ENCODE measurements at regions not wholly inside any gene's neighbourhood (a gene's known extent, or its start where the extent isn't known, plus 50 kb on each side); places are given as distances from the start of the nearest gene placed in this dataset.
"Not testable (repeated sequence)": the region's sequence is repeated elsewhere in the genome, so short reads cannot be mapped to it uniquely, and the experiment has no call there.

- DNase-seq, result no peak
Observed at GRCh38 chr6:166806217-166806838, 150.0 kb downstream of the RNASET2 start.

DNA sequence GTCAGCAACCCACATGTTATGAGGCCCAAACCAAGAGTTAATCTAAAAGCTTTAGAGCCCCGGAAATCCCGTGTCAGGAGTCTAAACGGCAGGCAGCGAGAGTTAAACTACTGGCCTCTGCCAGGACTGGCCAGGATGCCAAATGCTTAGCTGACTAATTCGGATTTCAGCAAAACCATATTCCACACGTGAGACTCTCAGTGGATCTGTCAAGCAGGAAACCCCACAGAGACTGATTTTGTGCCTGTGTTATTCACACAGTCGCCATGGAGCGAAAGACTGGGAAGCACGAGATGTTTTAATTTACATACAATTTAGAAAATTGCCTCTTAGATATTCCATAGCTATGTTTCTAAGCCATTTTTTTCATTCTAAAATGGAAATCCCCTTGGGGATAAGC is 152.9 kb downstream of the RNASET2 start:
- no peak for DNase-seq

DNA sequence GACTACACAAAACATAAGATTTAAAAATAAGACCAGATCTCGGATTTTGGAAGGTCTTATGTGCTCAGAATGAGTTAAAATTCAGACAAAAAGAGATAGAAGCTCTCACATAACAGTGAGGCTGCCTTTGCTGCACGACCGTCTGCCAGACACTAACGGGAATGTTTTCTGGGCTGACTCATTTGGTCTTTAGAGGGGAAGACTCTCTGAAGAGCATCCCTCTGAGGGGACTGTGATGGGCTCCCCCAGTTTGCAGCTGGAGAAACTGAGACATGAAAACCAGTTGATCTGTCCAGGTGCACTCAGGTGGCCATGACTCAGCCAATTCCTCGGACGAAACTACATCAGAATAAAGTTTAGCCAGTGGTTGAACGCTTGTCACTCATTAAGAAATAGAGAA is 153.9 kb downstream of the RNASET2 start:
- DNase-seq, result no peak

DNA sequence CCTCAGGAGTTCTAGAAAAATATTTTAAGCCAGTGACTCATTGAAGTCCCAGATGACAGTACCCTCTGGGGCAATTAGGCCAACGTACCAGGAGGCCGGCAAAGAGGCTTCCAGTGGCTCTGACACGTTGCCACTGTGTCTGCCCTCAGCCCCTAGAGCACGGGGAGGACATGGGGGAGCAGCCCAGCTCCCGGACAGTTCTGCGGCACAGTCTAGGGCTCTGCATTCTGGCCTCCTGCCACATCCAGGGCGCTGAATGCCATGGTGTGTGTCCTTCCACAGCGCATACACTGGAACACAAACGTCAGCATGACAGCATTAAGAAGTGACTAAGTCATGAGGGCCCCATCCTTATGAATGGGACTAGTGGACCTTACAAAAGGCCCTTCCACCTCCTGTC is 156.2 kb downstream of the RNASET2 start:
- peak; percentile 44 for DNase-seq

DNA sequence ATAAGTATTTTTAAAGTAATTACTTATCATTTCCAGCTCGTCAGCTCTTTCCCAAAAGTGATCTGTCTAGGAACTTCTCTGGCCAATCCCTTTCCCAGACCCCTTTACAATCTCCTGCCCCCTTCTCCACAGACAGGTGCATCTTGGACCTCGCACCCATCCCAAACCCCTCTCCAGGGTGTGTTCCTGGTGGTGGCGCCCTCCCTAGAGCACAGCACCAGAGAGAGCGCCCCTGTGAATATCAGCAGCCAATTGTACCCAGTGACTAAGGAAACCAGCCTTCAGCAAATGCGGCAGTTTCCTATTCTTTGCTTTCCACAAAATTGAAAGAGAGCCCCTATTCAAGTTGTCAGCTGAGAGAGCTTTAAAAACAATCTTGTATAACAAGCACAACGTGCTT is 157.7 kb downstream of the RNASET2 start:
- no peak for DNase-seq

DNA sequence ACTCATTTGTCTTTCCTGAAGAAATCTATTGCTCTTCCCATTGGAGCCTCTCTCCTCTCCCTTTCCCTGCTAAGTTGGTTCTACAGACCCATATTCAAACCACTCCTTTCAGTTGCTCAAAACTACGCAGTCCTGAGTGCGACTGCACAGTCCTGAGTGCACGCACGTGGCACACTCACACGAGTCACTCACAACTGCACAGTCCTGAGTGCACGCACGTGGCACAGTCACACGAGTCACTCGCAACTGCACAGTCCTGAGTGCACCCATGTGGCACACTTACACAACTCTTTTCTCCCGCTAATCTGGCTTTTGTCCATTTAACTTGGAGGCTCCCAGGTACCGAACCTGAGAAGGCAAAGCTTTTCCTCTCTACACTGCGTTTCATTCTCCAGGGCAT is 159.7 kb downstream of the RNASET2 start:
- no peak for DNase-seq

DNA sequence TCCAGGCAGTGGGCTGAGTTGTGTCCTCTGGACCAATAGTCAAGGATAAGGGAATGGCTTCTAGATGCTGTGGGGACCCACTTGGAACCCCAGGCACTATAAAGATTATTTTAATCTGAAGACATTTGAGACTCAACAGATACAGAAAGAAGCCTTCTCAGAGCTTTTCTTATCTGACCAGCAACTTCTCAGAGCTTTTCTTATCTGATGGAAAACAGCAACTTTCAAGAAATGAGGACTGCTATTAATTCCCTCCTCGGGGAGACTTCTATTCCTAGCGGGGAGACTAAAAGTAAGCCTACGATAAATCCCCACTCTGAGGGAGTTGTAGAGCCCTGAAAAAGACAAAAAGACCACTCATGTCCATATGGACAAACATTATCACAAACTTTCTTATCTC is 160.5 kb downstream of the RNASET2 start:
- DNase-seq, result no peak

- not testable (repeated sequence) for DNase-seq
Observed at GRCh38 chr6:166790808-166791207, 163.8 kb upstream of the RPS6KA2 start.

DNA sequence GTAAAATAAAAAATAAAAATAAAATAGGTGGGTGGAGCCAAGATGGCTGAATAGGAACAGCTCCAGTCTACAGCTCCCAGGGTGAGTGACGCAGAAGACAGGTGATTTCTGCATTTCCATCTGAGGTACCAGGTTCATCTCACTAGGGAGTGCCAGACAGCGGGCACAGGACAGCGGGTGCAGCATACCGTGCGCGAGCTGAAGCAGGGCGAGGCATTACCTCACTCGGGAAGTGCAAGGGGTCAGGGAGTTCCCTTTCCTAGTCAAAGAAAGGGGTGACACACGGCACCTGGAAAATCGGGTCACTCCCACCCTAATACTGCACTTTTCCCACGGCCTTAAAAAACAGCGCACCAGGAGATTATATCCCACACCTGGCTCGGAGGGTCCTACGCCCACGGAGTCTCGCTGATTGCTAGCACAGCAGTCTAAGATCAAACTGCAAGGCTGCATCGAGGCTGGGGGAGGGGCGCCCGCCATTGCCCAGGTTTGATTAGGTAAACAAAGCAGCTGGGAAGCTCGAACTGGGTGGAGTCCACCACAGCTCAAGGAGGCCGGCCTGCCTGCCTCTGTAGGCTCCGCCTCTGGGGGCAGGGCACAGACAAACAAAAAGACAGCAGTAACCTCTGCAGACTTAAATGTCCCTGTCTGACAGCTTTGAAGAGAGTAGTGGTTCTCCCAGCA is 161.9 kb upstream of the RPS6KA2 start:
- not testable (repeated sequence) for DNase-seq

- peak; percentile 67 for DNase-seq
Observed at GRCh38 chr6:166786704-166787293, 159.7 kb upstream of the RPS6KA2 start.

DNA sequence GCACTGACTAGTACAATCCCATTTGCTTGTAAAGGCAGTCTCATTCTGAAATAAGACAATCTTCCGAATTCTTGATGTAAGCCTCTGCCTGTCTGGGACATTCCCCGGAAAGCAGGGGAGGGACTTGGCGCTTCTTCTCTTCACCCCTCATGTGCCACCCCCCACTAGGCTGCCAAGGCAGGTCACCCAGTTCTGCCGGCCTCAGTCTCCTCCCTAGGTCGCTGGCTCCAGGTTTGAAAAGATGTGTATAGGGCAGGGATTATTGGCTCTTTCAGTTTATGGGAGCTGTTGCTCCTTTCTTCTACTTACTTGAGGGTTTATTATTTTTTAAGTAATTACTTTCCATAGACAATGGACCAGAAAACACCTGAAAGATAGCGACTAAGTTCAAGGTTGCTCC is 158.1 kb upstream of the RPS6KA2 start:
- DNase-seq, result no peak

DNA sequence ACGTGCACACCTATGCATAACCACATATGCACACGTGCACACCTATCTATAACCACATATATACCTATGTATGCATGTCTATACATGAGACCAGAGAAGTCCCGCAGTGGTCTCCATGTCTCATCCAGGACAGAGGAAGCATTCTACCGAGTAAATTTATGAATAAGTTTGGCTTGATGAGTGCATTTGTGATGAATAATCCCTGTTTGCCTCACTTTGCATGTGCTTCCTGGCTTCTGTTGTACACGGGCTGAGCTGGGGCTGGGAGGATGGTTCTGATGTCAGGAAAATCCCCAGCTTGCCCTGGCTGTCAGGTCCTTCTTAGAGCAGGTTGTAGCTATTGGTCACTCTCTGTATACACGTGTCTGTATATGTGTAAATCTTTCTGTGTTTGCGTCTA is 157.6 kb upstream of the RPS6KA2 start:
- DNase-seq, result peak; percentile 16

DNA sequence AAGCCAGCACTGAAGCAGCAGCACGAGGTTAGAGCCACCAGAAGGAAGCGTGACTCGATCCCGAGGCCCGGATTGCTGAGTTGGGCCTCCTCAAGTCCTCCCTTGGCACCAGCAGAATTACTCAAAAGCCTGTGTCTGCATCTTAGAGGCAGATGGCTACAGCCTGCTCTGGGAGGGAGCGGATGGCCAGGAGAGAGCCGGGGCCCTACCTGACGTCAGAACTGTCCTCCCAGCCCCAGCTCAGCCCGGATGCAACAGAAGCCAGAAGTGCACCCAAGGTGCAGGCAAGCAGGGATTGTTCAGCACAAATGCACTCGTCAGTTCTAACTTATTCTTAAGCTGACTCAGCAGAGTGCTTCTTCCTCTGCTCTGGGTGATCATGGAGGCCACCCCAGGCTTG is 155.5 kb upstream of the RPS6KA2 start:
- DNase-seq, result no peak

GRCh38 chr6:166781331-166781730 is 154.3 kb upstream of the RPS6KA2 start:
- no peak for DNase-seq

DNA sequence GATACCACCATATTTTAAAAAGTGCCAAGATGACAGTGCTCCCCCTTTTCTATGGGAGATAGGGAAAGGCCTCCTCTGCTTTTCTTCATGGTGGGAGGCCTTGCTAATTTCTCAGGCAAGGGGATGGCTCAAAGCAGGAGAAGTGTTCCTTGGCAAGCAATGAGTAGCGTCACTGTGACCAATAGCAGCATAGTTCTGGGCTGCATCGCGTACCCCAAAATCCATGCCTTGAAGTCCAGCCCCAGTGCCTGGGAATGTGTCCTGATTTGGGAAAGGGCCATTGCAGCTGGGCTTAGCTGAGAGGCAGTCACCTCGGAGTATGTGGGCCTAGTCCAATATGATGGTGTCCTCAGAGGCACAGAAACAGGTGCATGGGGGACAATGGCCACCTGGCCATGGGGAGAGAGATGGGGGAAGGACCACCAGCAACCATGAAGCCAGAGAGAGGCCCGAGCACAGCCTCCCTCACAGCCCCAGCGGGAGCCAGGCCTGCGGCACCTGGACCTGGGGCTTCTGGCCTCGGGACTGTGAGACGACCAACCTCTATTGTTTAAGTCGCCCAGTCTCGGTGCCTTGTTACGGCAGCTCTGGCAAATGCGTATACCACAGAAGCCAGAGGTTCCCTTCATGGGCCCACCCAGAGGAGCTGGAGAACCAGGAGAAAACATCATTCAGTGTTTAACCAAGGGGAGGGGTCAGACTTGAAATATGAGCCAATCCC is 153.1 kb upstream of the RPS6KA2 start:
- no peak for DNase-seq

GRCh38 chr6:166779381-166779780 is 152.3 kb upstream of the RPS6KA2 start:
- DNase-seq, result no peak

- no peak for DNase-seq
Observed at GRCh38 chr6:166778776-166779175, 151.7 kb upstream of the RPS6KA2 start.

- no peak for DNase-seq
Observed at GRCh38 chr6:166778046-166778445, 151.0 kb upstream of the RPS6KA2 start.

- DNase-seq, result no peak
Observed at GRCh38 chr6:166777096-166777630, 150.1 kb upstream of the RPS6KA2 start.

- DNase-seq, result no peak
Observed at GRCh38 chr6:166776571-166776970, 149.5 kb upstream of the RPS6KA2 start.

DNA sequence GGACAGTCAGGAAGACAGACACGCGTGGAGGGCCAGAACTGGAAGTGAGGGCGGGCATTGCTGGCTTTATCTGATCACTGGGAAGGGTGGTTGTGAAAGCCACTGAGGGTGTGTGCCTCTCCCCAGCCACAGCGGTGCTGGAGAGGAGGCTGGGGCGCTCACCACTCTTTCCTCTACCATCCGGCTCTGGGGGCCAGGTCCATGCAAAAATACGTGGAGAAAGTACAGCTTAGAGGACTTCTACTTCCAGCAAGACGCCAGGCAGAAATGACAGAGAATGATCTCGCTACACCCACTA is 148.8 kb upstream of the RPS6KA2 start:
- no peak for DNase-seq

GRCh38 chr6:166775180-166775922 is 148.3 kb upstream of the RPS6KA2 start:
- peak; percentile 68 for DNase-seq

DNA sequence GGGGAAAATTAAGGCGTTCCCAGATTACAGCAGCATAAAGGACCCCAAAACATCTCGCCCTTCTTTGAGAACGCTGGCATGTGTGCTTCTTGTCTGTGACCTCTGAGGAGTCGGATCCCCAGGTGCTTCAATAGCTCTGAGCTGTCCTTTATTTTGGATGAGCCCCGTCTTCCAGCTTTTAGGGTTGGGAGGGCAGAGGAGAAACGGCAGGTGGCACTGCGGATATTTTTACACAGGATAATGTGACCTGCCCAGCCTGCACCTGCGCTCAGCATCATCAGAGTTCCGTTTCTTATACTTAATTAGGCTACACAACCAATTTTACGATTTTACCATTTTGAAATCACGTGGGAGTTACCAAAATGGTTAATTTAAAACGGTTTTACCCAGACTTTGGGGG is 147.7 kb upstream of the RPS6KA2 start:
- no peak for DNase-seq
